GM10248 (cell line): ENCODE measurements at regions not wholly inside any gene's neighbourhood (a gene's known extent, or its start where the extent isn't known, plus 50 kb on each side); places are given as distances from the start of the nearest gene placed in this dataset.

Experiments
- CTCF ChIA-PET: fragments of 300-600 bp; sonication (Branson Sonifier 250); formaldehyde crosslinking; extraction: SDS; loops from one replicate; lab custom pipeline; 2021; ENCODE audit warnings: antibody characterized with exemption; lab: Yijun Ruan, JAX
- POLR2A ChIA-PET: fragments of 350-650 bp; sonication (Branson Sonifier 250); formaldehyde crosslinking; extraction: SDS; loops from one replicate; lab custom pipeline; 2020; ENCODE audit warnings: antibody characterized with exemption; lab: Yijun Ruan, JAX
- DNase-seq: peaks from one replicate; pipeline ENCODE4 v3.0.0; 2012; ENCODE audit errors: extremely low spot score
- TF ChIP-seq, protein P1 (sequence below): IDR thresholded peaks from 2 replicates; pipeline ENCODE4 v1.5.1; 2012; ENCODE audit warnings: mild to moderate bottlenecking, low read depth; ENCODE audit errors: extremely low read depth, missing control alignments, control extremely low read depth

DNA sequence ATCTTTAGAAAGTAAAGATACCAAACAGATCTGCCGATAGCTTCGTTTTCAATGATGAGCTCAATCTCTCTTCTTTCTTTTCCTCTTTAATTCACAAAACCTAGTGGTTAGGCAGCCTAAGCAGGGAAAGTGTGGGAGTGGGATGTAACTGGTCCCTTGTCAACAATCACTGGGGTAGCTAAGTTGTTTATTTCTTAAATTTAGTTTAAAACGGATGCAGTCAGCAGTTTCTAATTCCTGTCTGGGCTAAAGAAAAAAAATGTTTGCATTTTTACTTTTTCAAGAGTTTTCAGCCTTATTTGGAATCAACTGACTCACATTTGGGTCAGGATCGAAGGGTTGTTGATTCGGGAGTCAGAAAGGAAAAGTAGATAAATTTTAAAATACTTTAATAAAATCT lies 137.7 kb upstream of the TACR1 start:
- DNase-seq: no peak
- CTCF ChIA-PET: interaction anchor here (0.8 to 3.0 kb wide), 5 partner anchors 8 to 66 kb away, joined by 3 to 10 read pairs (median 4); no protein-coding TSS in a partner anchor
- POLR2A ChIA-PET: no interaction called here
- TF ChIP-seq, protein P1, sequence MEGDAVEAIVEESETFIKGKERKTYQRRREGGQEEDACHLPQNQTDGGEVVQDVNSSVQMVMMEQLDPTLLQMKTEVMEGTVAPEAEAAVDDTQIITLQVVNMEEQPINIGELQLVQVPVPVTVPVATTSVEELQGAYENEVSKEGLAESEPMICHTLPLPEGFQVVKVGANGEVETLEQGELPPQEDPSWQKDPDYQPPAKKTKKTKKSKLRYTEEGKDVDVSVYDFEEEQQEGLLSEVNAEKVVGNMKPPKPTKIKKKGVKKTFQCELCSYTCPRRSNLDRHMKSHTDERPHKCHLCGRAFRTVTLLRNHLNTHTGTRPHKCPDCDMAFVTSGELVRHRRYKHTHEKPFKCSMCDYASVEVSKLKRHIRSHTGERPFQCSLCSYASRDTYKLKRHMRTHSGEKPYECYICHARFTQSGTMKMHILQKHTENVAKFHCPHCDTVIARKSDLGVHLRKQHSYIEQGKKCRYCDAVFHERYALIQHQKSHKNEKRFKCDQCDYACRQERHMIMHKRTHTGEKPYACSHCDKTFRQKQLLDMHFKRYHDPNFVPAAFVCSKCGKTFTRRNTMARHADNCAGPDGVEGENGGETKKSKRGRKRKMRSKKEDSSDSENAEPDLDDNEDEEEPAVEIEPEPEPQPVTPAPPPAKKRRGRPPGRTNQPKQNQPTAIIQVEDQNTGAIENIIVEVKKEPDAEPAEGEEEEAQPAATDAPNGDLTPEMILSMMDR: no peak

DNA sequence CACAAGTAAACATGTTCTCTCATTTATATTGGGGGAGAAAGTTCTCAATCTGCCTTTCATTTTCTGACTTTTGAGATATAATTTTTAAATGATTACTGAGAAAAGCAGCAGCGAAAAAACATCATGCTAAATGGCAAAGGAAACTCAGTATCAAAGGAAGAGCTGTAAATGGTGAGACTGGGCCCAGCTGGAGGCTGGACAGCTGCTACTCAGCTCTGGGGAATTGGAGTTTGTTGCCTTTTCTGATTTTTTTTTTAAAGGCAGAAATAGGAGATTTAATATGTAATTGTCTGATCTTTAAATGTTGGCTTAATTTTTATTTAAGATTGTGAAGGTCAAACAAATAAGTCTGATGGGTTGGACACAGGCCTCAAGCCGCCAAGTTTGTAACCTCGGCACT lies 137.1 kb upstream of the TACR1 start:
- POLR2A ChIA-PET: no interaction called here
- CTCF ChIA-PET: interaction anchor here (0.8 to 3.0 kb wide), 3 partner anchors 8 to 19 kb away, joined by 3 to 10 read pairs (median 4); no protein-coding TSS in a partner anchor

DNA sequence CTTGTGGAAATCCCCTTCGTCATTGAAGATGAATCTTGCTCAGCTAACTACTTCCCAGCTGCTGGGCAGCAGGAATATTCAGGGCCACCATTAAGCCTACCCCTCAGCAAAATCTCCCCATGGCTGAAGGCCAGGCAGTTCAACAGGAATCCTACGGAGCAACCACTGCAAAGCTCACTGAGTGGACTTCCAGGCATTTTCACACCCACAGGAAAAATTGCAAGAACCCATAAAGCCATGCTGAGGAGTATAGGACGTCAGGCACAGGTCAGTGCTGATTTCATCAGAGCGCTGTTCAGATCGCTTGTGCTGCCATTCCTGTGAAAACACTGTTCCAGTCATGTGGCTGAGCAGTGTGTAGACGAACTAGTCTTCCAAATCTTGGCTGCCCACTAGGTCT lies 134.8 kb upstream of the TACR1 start:
- TF ChIP-seq, protein P1: no peak
- POLR2A ChIA-PET: no interaction called here
- CTCF ChIA-PET: interaction anchor here (1.1 to 3.0 kb wide), 3 partner anchors 9 to 21 kb away, joined by 3 to 10 read pairs (median 3); no protein-coding TSS in a partner anchor
- no peak for DNase-seq

More for the DNA sequence above, 137.1 kb upstream of the TACR1 start:
- TF ChIP-seq, protein P1: no peak
- no peak for DNase-seq

DNA sequence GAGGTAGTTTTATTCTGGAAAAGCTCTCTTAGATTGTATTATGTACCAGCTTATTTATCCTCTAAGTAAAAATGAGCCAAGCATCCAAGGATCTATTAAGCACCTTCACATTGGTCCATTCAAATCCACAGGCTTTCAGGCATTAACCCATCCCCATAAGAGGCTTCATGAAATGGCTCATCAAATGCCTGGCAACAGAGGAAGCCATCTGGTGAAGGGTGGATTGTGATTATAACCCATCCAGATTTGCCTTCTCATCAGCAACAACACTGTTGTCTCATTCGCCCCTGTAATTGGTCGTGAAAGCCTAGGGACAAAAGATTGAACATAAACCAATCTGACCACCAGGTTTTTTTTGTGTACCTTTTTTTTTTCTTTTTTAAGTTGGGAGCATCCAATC lies 134.3 kb upstream of the TACR1 start:
- ChIA-PET POLR2A (no interaction called here), CTCF (interaction anchor here (1.0 to 1.4 kb wide), 2 partner anchors 9 to 10 kb away, joined by 3 read pairs; no protein-coding TSS in a partner anchor)
- no peak for DNase-seq
- TF ChIP-seq, protein P1: no peak

DNA sequence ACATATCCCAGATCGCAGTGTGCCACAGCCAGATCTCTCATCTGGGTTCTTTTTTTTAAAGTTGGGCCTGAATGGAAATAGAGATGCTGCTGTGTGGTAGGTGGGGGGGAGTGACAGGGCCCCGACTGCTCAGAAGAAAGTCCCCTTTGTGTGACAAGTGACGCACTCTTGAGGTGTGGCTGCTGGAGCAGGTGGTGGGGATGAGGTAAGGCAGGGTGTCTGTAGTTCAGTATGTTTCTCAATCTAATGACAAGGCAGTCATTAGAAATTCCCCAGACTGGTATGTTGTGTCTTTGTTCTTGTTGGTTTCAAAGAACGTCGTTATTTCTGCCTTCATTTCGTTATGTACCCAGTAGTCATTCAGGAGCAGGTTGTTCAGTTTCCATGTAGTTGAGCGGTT lies 128.8 kb upstream of the TACR1 start:
- POLR2A ChIA-PET: no interaction called here
- DNase-seq: no peak
- CTCF ChIA-PET: no interaction called here
- TF ChIP-seq, protein P1: no peak

DNA sequence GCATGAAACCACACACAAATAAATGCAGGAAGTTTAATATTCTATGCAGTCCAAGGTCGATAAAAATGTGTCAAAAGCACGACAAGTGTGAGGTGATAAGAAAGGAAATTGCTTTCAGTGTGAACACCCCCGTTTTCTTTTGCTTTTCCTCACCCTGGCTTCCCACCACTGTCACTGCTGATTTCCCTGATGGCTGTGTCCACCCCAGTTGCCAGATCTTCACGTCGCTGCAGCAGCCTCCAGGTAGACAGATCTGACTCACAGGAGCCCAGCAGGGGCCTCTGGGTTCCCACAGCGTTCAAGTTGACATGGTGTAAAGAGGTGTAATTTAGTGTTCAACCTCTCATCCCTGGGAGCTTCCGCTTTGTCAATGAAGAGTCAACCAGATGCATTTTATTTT lies 128.0 kb upstream of the TACR1 start:
- POLR2A ChIA-PET: no interaction called here

More for the DNA sequence above, 128.0 kb upstream of the TACR1 start:
- CTCF ChIA-PET: no interaction called here
- no peak for DNase-seq
- TF ChIP-seq, protein P1: no peak
